SIG-M5 treated with dmso at 0.1 percent for 504 hours (cell line): ENCODE measurements at regions not wholly inside any gene's neighbourhood (a gene's known extent, or its start where the extent isn't known, plus 50 kb on each side); places are given as distances from the start of the nearest gene placed in this dataset.

Source experiments
- DNase-seq: peaks from one replicate; lab custom pipeline; 2025; ENCODE audit not compliant: unreplicated experiment; lab: John Stamatoyannopoulos, UW

GRCh38 chr13:74329962-74330361 is 195.8 kb upstream of the KLF12 start:
- DNase-seq, result no peak

- DNase-seq, result no peak
Observed at GRCh38 chr13:74325106-74325505, 190.9 kb upstream of the KLF12 start.

GRCh38 chr13:74324338-74324737 is 190.1 kb upstream of the KLF12 start:
- no peak for DNase-seq

GRCh38 chr13:74322562-74322961 is 188.4 kb upstream of the KLF12 start:
- DNase-seq, result no peak

- no peak for DNase-seq
Observed at GRCh38 chr13:74320282-74320681, 186.1 kb upstream of the KLF12 start.

- no peak for DNase-seq
Observed at GRCh38 chr13:74316547-74316946, 182.3 kb upstream of the KLF12 start.

GRCh38 chr13:74306496-74306895 is 172.3 kb upstream of the KLF12 start:
- no peak for DNase-seq

- DNase-seq, result no peak
Observed at GRCh38 chr13:74305876-74306275, 171.7 kb upstream of the KLF12 start.

- no peak for DNase-seq
Observed at GRCh38 chr13:74301258-74301935, 167.2 kb upstream of the KLF12 start.

- no peak for DNase-seq
Observed at GRCh38 chr13:74300162-74300561, 166.0 kb upstream of the KLF12 start.

GRCh38 chr13:74299721-74300120 is 165.5 kb upstream of the KLF12 start:
- peak; percentile 28 for DNase-seq

GRCh38 chr13:74298923-74299322 is 164.7 kb upstream of the KLF12 start:
- DNase-seq, result no peak

- DNase-seq, result peak; percentile 35
Observed at GRCh38 chr13:74289861-74290773, 155.9 kb upstream of the KLF12 start.

GRCh38 chr13:74289107-74289506 is 154.9 kb upstream of the KLF12 start:
- no peak for DNase-seq

- DNase-seq, result no peak
Observed at GRCh38 chr13:74288361-74288911, 154.2 kb upstream of the KLF12 start.

GRCh38 chr13:74287724-74288169 is 153.5 kb upstream of the KLF12 start:
- peak; percentile 20 for DNase-seq

GRCh38 chr13:74280795-74281490 is 146.7 kb upstream of the KLF12 start:
- DNase-seq, result no peak

GRCh38 chr13:74280093-74280794 is 146.0 kb upstream of the KLF12 start:
- DNase-seq, result no peak

GRCh38 chr13:74278901-74279300 is 144.7 kb upstream of the KLF12 start:
- no peak for DNase-seq

GRCh38 chr13:74274916-74275315 is 140.7 kb upstream of the KLF12 start:
- no peak for DNase-seq

- DNase-seq, result no peak
Observed at GRCh38 chr13:74273581-74273980, 139.4 kb upstream of the KLF12 start.
